C4-2B (cell line): ENCODE measurements at regions not wholly inside any gene's neighbourhood (a gene's known extent, or its start where the extent isn't known, plus 50 kb on each side); places are given as distances from the start of the nearest gene placed in this dataset.
A peak's percentile ranks its signal among the peaks of the same experiment; 100 is the strongest.
"Not testable (repeated sequence)": the region's sequence is repeated elsewhere in the genome, so short reads cannot be mapped to it uniquely, and the experiment has no call there.

ENCODE experiments used
- H3K27ac ChIP-seq: fragments of 450-650 bp; 2 replicates; pipeline ENCODE4 v1.5.1; 2017
- CTCF ChIP-seq: fragments of 450-650 bp; conservative IDR thresholded peaks from 2 replicates; pipeline ENCODE4 v1.5.1; 2017; ENCODE audit warnings: mild to moderate bottlenecking
- ZFX ChIP-seq: fragments of 450-650 bp; IDR thresholded peaks from 2 replicates; pipeline ENCODE4 v1.6.1; 2017

- TF ChIP-seq ZFX (no peak), CTCF (peak; percentile 20)
These were observed 463.9 kb upstream of the MIR17HG start for GRCh38 chr13:90883592-90883991.

GRCh38 chr13:90884066-90884465 is 463.4 kb upstream of the MIR17HG start:
- H3K27ac ChIP-seq = no peak overlapping the region
- TF ChIP-seq ZFX (no peak), CTCF (no peak)

More at GRCh38 chr13:90883592-90883991, 463.9 kb upstream of the MIR17HG start:
- H3K27ac ChIP-seq = no peak overlapping the region

- H3K27ac ChIP-seq = no peak overlapping the region
- no peak for TF ChIP-seq ZFX
- no peak for TF ChIP-seq CTCF
These were observed 457.3 kb upstream of the MIR17HG start for GRCh38 chr13:90889906-90890834.

- no peak for TF ChIP-seq CTCF
- no peak for TF ChIP-seq ZFX
These were observed 456.2 kb upstream of the MIR17HG start for GRCh38 chr13:90891329-90891728.

GRCh38 chr13:90893199-90893598 is 454.3 kb upstream of the MIR17HG start:
- not testable (repeated sequence) for H3K27ac ChIP-seq

More at GRCh38 chr13:90891329-90891728, 456.2 kb upstream of the MIR17HG start:
- H3K27ac ChIP-seq = no peak overlapping the region

- TF ChIP-seq ZFX (no peak), CTCF (no peak)
- H3K27ac ChIP-seq = no peak overlapping the region
These were observed 451.5 kb upstream of the MIR17HG start for GRCh38 chr13:90896002-90896401.

- H3K27ac ChIP-seq = no peak overlapping the region
- TF ChIP-seq CTCF (no peak), ZFX (no peak)
These were observed 448.7 kb upstream of the MIR17HG start for GRCh38 chr13:90898811-90899210.

- TF ChIP-seq CTCF = no peak
- no peak for TF ChIP-seq ZFX
- H3K27ac ChIP-seq = no peak overlapping the region
These were observed 448.1 kb upstream of the MIR17HG start for GRCh38 chr13:90899416-90899815.
